ENCODE measurements at regions not wholly inside any gene's neighbourhood (a gene's known extent, or its start where the extent isn't known, plus 50 kb on each side); places are given as distances from the start of the nearest gene placed in this dataset.

- TF ChIP-seq CTCF (conservative IDR thresholded peaks at IDR 0.05), result no peak
- no peak for TF ChIP-seq ZFX (IDR thresholded peaks at IDR 0.05)
These were observed 777.3 kb downstream of the PDCD6IP start for GRCh38 chr3:34575776-34576175.
